Keratinocyte (primary cell): ENCODE measurements at regions not wholly inside any gene's neighbourhood (a gene's known extent, or its start where the extent isn't known, plus 50 kb on each side); places are given as distances from the start of the nearest gene placed in this dataset.

Experiments
- small RNA-seq, 3 experiments: library from RNA; depleted of rRNA; stranded (forward); fragments of <200 nt; gene quantifications; one replicate each; pipeline ENCODE3, GENCODE V24; 2012; ENCODE audit warnings: low read depth in 3 of 3, low replicate concordance in 1 of 3; ENCODE audit not compliant: insufficient read length in 3 of 3

Small RNA genes lying in the stretch of these regions (small RNA-seq; reads per million reads assigned to genes)
- 0 reads per million in 3 experiments for gene RF00279
- gene Z82210.1, result 0 reads per million in 3 experiments
